H1 (cell line): ENCODE measurements at regions not wholly inside any gene's neighbourhood (a gene's known extent, or its start where the extent isn't known, plus 50 kb on each side); places are given as distances from the start of the nearest gene placed in this dataset.

ENCODE experiments used
- CTCF ChIA-PET: fragments of 300-600 bp; sonication (Branson Sonifier 250); formaldehyde crosslinking; loops from one replicate; lab custom pipeline; 2021; ENCODE audit not compliant: partially characterized antibody; lab: Charles Lee
- POLR2A ChIA-PET: fragments of 300-600 bp; sonication (Branson Sonifier 250); formaldehyde crosslinking; loops from one replicate; lab custom pipeline; 2021; ENCODE audit warnings: inconsistent platforms; ENCODE audit not compliant: partially characterized antibody; lab: Charles Lee
- DNase-seq, 2 experiments: peaks; one replicate each; pipeline versions ENCODE4 v3.0.0 to v3.0.0-alpha.2; 2010 to 2022; ENCODE audit warnings: low spot score in 2 of 2, low read depth in 1 of 2, mixed read lengths in 1 of 2
- FAIRE-seq: peaks from 2 replicates; lab custom pipeline; 2011; peaks lifted over from hg19 to GRCh38; lab: Jason Lieb, UNC
- H2AFZ ChIP-seq: 2 replicates; pipeline ENCODE4 v1.8.1; 2012; ENCODE audit warnings: low read length, inconsistent platforms
- H2AK5ac ChIP-seq: 2 replicates; pipeline ENCODE4 v1.6.1; 2013; ENCODE audit warnings: low read depth, low read length
- H2BK120ac ChIP-seq: replicated peaks from 2 replicates; pipeline ENCODE3; 2013; ENCODE audit warnings: low read depth, low read length, inconsistent platforms
- H2BK12ac ChIP-seq: 2 replicates; pipeline ENCODE4 v1.6.1; 2013; ENCODE audit warnings: low read depth, low read length
- H2BK15ac ChIP-seq: 2 replicates; pipeline ENCODE4 v1.6.1; 2013; ENCODE audit warnings: low read length
- H2BK20ac ChIP-seq: 2 replicates; pipeline ENCODE4 v1.6.1; 2013; ENCODE audit warnings: low read length
- H2BK5ac ChIP-seq: 2 replicates; pipeline ENCODE4 v1.6.1; 2013; ENCODE audit warnings: low read depth, low read length
- H3K14ac ChIP-seq: 2 replicates; pipeline ENCODE4 v1.6.1; 2013; ENCODE audit warnings: inconsistent platforms; ENCODE audit not compliant: insufficient read length
- H3K18ac ChIP-seq: 2 replicates; pipeline ENCODE4 v1.6.1; 2013; ENCODE audit warnings: low read length; ENCODE audit errors: extremely low read depth
- H3K23ac ChIP-seq: 2 replicates; pipeline ENCODE4 v1.6.1; 2013; ENCODE audit warnings: inconsistent platforms; ENCODE audit not compliant: insufficient read length
- H3K23me2 ChIP-seq: 2 replicates; pipeline ENCODE4 v1.6.1; 2013; ENCODE audit warnings: low read depth, low read length
- H3K27ac ChIP-seq: 2 replicates; pipeline ENCODE4 v1.6.1; 2011; ENCODE audit warnings: low read depth, low read length, inconsistent platforms
- H3K27me3 ChIP-seq, 4 experiments: replicated peaks in 1 of 4; 1 replicate in 1 of 4; 2 replicates in 3 of 4; pipeline versions ENCODE4 v1.6.1 to v1.8.1; 2011 to 2013; ENCODE audit warnings: low read length in 3 of 4, mild to moderate bottlenecking in 3 of 4, inconsistent platforms in 2 of 4, mixed read lengths in 2 of 4, moderate library complexity in 1 of 4; ENCODE audit not compliant: control insufficient read depth in 3 of 4, insufficient read depth in 3 of 4; ENCODE audit errors: extremely low read depth in 1 of 4
- H3K36me3 ChIP-seq, 4 experiments: 2 replicates each; pipeline versions ENCODE4 v1.6.1 to v1.8.1; 2011 to 2013; ENCODE audit warnings: mild to moderate bottlenecking in 4 of 4, low read length in 3 of 4, moderate library complexity in 2 of 4, control low read depth in 1 of 4, inconsistent platforms in 1 of 4; ENCODE audit not compliant: insufficient read depth in 4 of 4, control insufficient read depth in 2 of 4
- H3K4ac ChIP-seq: replicated peaks from 2 replicates; pipeline ENCODE3; 2013; ENCODE audit warnings: low read length, low read depth, mixed read lengths, inconsistent platforms; ENCODE audit not compliant: insufficient read length
- H3K4me1 ChIP-seq, 4 experiments: replicated peaks in 1 of 4; 1 replicate in 1 of 4; 2 replicates in 3 of 4; pipeline versions ENCODE4 v1.6.1 to v1.8.1; 2011 to 2013; ENCODE audit warnings: low read length in 3 of 4, inconsistent platforms in 2 of 4, mixed read lengths in 1 of 4; ENCODE audit not compliant: insufficient read depth in 4 of 4, control insufficient read depth in 3 of 4
- H3K4me2 ChIP-seq, 2 experiments: 2 replicates each; pipeline versions ENCODE4 v1.6.1 to v1.8.1; 2011 to 2013; ENCODE audit warnings: low read depth in 2 of 2, low read length in 2 of 2, control low read depth in 1 of 2, inconsistent platforms in 1 of 2, mild to moderate bottlenecking in 1 of 2; ENCODE audit not compliant: insufficient read depth in 1 of 2
- H3K4me3 ChIP-seq, 4 experiments: fragments of 200-600, 300-600 bp in 1 of 4; sonication (generic), shearing (Covaris generic), sonication (Bioruptor Twin) in 1 of 4; 2 replicates each; pipeline versions ENCODE4 v1.5.1 to v1.8.1; 2011 to 2016; ENCODE audit warnings: low read length in 4 of 4, low read depth in 3 of 4, control low read depth in 2 of 4, inconsistent platforms in 2 of 4, mild to moderate bottlenecking in 2 of 4, mixed read lengths in 1 of 4, moderate library complexity in 1 of 4; ENCODE audit not compliant: insufficient read depth in 2 of 4; ENCODE audit errors: extremely low read depth in 1 of 4
- H3K56ac ChIP-seq: replicated peaks from 2 replicates; pipeline ENCODE3; 2013; ENCODE audit warnings: low read depth, mild to moderate bottlenecking, mixed read lengths, low read length, inconsistent platforms; ENCODE audit not compliant: insufficient read length
- H3K79me1 ChIP-seq: 2 replicates; pipeline ENCODE4 v1.6.1; 2013; ENCODE audit warnings: low read depth, low read length, control low read depth
- H3K79me2 ChIP-seq, 2 experiments: 2 replicates each; pipeline versions ENCODE4 v1.6.1 to v1.8.1; 2012 to 2013; ENCODE audit warnings: low read length in 2 of 2, mild to moderate bottlenecking in 2 of 2, inconsistent platforms in 1 of 2; ENCODE audit not compliant: insufficient read depth in 2 of 2, control insufficient read depth in 1 of 2
- H3K9ac ChIP-seq, 4 experiments: replicated peaks in 1 of 4; 1 replicate in 1 of 4; 2 replicates in 3 of 4; pipeline versions ENCODE4 v1.6.1 to v1.8.1; 2011 to 2013; ENCODE audit warnings: low read depth in 3 of 4, low read length in 3 of 4, control low read depth in 2 of 4, mild to moderate bottlenecking in 2 of 4, moderate library complexity in 2 of 4, inconsistent platforms in 1 of 4; ENCODE audit errors: extremely low read depth in 1 of 4
- H3K9me3 ChIP-seq, 2 experiments: 2 replicates each; pipeline versions ENCODE4 v1.6.1 to v1.8.1; 2012 to 2013; ENCODE audit warnings: mild to moderate bottlenecking in 2 of 2, moderate library complexity in 2 of 2, control low read depth in 1 of 2, inconsistent platforms in 1 of 2, low read depth in 1 of 2, low read length in 1 of 2, mixed read lengths in 1 of 2; ENCODE audit not compliant: insufficient read depth in 2 of 2
- H4K20me1 ChIP-seq, 2 experiments: replicated peaks in 1 of 2; 2 replicates each; pipeline versions ENCODE3 to v1.8.1; 2011 to 2013; ENCODE audit warnings: inconsistent platforms in 2 of 2, low read length in 2 of 2, mild to moderate bottlenecking in 1 of 2; ENCODE audit not compliant: insufficient read depth in 2 of 2, control insufficient read depth in 1 of 2
- H4K5ac ChIP-seq: 2 replicates; pipeline ENCODE4 v1.6.1; 2013; ENCODE audit warnings: low read length, low read depth, mixed read lengths, inconsistent platforms; ENCODE audit not compliant: insufficient read length
- H4K8ac ChIP-seq: 2 replicates; pipeline ENCODE4 v1.8.0; 2013; ENCODE audit warnings: mild to moderate bottlenecking, moderate library complexity, low read length, inconsistent platforms; ENCODE audit not compliant: insufficient read depth; ENCODE audit errors: extremely low read depth
- H4K91ac ChIP-seq: replicated peaks from 2 replicates; pipeline ENCODE3; 2013; ENCODE audit warnings: low read length, mixed read lengths, inconsistent platforms; ENCODE audit not compliant: insufficient read length
- KDM1A ChIP-seq: fragments of 200-600, 300-600 bp; sonication (generic); IDR thresholded peaks from 2 replicates; pipeline ENCODE4 v1.7.1; 2016; ENCODE audit warnings: mild to moderate bottlenecking, low read length, borderline replicate concordance
- POLR2A ChIP-seq, 2 experiments: IDR thresholded peaks; 1 replicate in 1 of 2; 2 replicates in 1 of 2; pipeline ENCODE4 v1.6.1; 2011; ENCODE audit warnings: low read depth in 2 of 2, low read length in 2 of 2, mild to moderate bottlenecking in 2 of 2; ENCODE audit errors: control extremely low read depth in 1 of 2
- WGBS, 2 experiments: shearing (Covaris generic) in 1 of 2; methylation state at CpG; one replicate each; pipeline versions ENCODE4 v1.1.6 to v1.1.7; 2013 to 2015; ENCODE audit warnings: low lambda C conversion rate in 2 of 2, mixed read lengths in 2 of 2, inconsistent platforms in 1 of 2, low coverage in 1 of 2, missing lambda C conversion rate in 1 of 2; ENCODE audit not compliant: insufficient replicate concordance in 2 of 2, insufficient coverage in 1 of 2, insufficient read length in 1 of 2; ENCODE audit errors: extremely low coverage in 1 of 2, missing lambda C conversion rate in 1 of 2; 5-methylcytosine and 5-hydroxymethylcytosine counted together

DNA sequence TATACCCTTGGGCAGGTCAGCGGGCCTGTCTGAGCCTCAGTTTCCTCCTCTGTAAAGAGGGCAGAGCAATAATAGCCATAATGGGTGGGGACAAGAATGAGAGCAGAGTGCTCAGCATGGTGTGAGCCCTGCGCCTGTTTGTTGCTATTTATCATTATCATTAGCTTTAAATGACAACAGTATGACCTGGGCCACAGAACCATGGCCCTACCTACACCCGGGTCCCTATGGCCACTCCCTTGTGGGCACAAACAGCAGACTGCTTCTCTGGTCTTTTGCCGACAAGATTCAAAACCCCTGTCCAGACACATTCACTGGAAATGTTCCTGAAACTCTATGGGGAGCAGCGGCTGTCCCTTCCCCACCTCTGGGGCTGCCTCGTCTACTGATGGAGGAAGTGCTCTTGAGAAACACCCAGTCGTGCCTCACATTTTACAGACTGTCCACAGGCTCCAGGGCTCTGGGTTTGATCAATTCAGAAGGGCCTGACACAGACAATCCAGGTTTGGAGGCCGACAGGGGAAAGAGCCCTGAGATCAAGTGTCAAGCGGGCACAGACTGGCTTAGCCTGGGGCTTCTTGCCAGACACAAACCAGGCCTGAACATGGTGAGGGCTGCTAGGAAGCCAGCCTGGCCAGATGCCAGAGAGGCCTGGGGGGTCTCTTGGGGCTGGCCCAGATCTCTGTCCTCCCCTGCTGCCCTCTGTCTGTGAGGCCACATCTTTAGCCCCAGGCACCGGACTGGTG is 112.5 kb upstream of the CD82 start:
- no peak overlapping the region for H3K14ac ChIP-seq
- no peak overlapping the region for H2AFZ ChIP-seq
- H4K91ac ChIP-seq = no peak overlapping the region
- H3K18ac ChIP-seq = no peak overlapping the region
- no peak overlapping the region for H2BK15ac ChIP-seq
- H3K27ac ChIP-seq = no peak overlapping the region
- no peak overlapping the region for H3K23ac ChIP-seq
- H2BK120ac ChIP-seq = no peak overlapping the region
- 92% methylated on average over 10 of the region's 10 CpGs; no CpG with 5 or more reads in 1 of the 2 experiments for WGBS, 2 experiments
- peaks cover 0 to 2% (median 0%) of the 10 kb centered on the region in 4 experiments; a peak in 1 of 7 replicates for H3K4me1 ChIP-seq
- H3K23me2 ChIP-seq = peaks cover 2% of the 10 kb centered on the region; the same call in 1 of the 2 replicates
- H3K4me2 ChIP-seq = no peak overlapping the region
- H3K36me3 ChIP-seq = no peaks in the 10 kb centered on the region
- POLR2A ChIA-PET = no interaction called here
- H4K20me1 ChIP-seq = no peaks in the 10 kb centered on the region
- H2BK5ac ChIP-seq = no peak overlapping the region
- no peaks in the 10 kb centered on the region for H3K9me3 ChIP-seq
- H3K79me2 ChIP-seq = no peaks in the 10 kb centered on the region
- no peak overlapping the region for H3K4me3 ChIP-seq
- no peak overlapping the region for H2BK20ac ChIP-seq
- no peak overlapping the region for H3K9ac ChIP-seq
- no peak overlapping the region for H2AK5ac ChIP-seq
- CTCF ChIA-PET = interaction anchor here (1.3 kb wide), 1 partner anchor 11 kb away, joined by 5 read pairs; no protein-coding TSS in a partner anchor
- no peak overlapping the region for H2BK12ac ChIP-seq
- FAIRE-seq = no peak
- H3K56ac ChIP-seq = no peak overlapping the region
- TF ChIP-seq KDM1A (no peak), POLR2A (IDR thresholded peaks at IDR 0.05; ENCODE audit: control extremely low read depth in 1 of 2, low read depth in 2 of 2, low read length in 2 of 2) (no peak)
- DNase-seq = no peak
- H3K79me1 ChIP-seq = no peaks in the 10 kb centered on the region
- no peaks in the 10 kb centered on the region for H3K27me3 ChIP-seq
- no peak overlapping the region for H4K5ac ChIP-seq
- H3K4ac ChIP-seq = no peak overlapping the region
- H4K8ac ChIP-seq = no peak overlapping the region
